ENCODE measurements at regions not wholly inside any gene's neighbourhood (a gene's known extent, or its start where the extent isn't known, plus 50 kb on each side); places are given as distances from the start of the nearest gene placed in this dataset.

DNA sequence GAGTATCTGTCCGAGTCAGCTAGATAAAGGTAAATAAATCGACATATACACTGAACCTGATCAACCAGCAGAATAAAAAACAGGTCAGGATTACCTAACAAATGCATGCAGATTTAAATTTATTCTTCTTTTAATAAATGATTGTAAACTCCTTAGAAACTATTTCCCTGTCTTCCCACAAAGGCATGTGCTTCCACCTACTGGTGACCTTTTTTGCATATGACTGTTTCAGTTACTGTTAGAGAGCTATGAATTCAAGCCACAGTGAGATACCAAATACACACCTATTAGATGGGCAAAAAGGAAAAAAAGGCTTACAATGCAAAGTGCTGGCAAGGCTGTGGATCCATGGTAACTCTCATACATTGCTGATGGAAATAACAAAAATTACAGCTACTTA lies 957.4 kb upstream of the NCAM2 start:
- ChIA-PET CTCF (ENCODE audit: low intra/inter-chr PET ratio) (no interaction called here), POLR2A (no interaction called here)
- intact Hi-C loops (cut with micrococcal nuclease) (no loop called here), in situ Hi-C loops (cut with MboI) (no loop called here)
- no peak overlapping the region for H3K4me2 ChIP-seq (ENCODE audit: insufficient read depth, low read length)
- H3K9me1 ChIP-seq (ENCODE audit: control insufficient read depth, insufficient read depth, low read length) = no peaks in the 10 kb centered on the region
- H3K4me3 ChIP-seq = no peak overlapping the region
- ATAC-seq (no peak), FAIRE-seq (no peak), DNase-seq (ENCODE audit: extremely low read depth in 1 of 4, low spot score in 3 of 4) (peak in 1 of 4 experiments; percentile 15)
- peaks cover 0 to 7% of the 10 kb centered on the region in 2 experiments; a peak in 3 of 5 replicates for H3K4me1 ChIP-seq (replicated peaks in 1 of 2; ENCODE audit: control insufficient read depth in 2 of 2, insufficient read depth in 2 of 2, low read length in 2 of 2)
- no peaks in the 10 kb centered on the region for H3K9me3 ChIP-seq (replicated peaks; ENCODE audit: control insufficient read depth, insufficient read depth, low read depth, low read length)
- H3K36me3 ChIP-seq (ENCODE audit: control insufficient read depth, insufficient read depth, low read length) = no peaks in the 10 kb centered on the region
- H3K9ac ChIP-seq (ENCODE audit: insufficient read depth in 1 of 2, low read depth in 2 of 2, low read length in 2 of 2) = no peak overlapping the region
- H4K20me1 ChIP-seq (replicated peaks; ENCODE audit: control insufficient read depth, insufficient read depth, low read length) = no peaks in the 10 kb centered on the region
- no TSS peak for BruUV-seq (replicated peaks)
- H3K79me2 ChIP-seq (ENCODE audit: control insufficient read depth, insufficient read depth, low read length) = no peaks in the 10 kb centered on the region
- H2AFZ ChIP-seq (ENCODE audit: low read depth, low read length) = no peak overlapping the region
- no peaks in the 10 kb centered on the region for H3K27me3 ChIP-seq (ENCODE audit: control insufficient read depth in 2 of 2, insufficient read depth in 2 of 2, low read length in 2 of 2)
- WGBS (ENCODE audit: insufficient coverage, low coverage, missing lambda C conversion rate) = 12% methylated on average over 2 of the region's 2 CpGs
- TF ChIP-seq TRIM24 (IDR thresholded peaks at IDR 0.05) (no peak), PML (IDR thresholded peaks at IDR 0.05; ENCODE audit: low read length) (no peak), BRF1 (IDR thresholded peaks at IDR 0.05; ENCODE audit: borderline replicate concordance, extremely low read depth, insufficient read length) (no peak), MCM2 (IDR thresholded peaks at IDR 0.05; ENCODE audit: low read depth) (no peak), BRD9 (IDR thresholded peaks at IDR 0.05; ENCODE audit: low read depth, partially characterized antibody) (no peak), KAT8 (IDR thresholded peaks at IDR 0.05; ENCODE audit: low read depth) (no peak), RAD21 (CRISPR knock-in tag; conservative IDR thresholded peaks at IDR 0.05 in 1 of 2, IDR thresholded peaks at IDR 0.05 in 1 of 2) (peak in 1 of 2 experiments; percentile 47; a peak in 2 of 4 replicates), SIX5 (IDR thresholded peaks at IDR 0.05; ENCODE audit: borderline replicate concordance in 1 of 2, insufficient read depth in 1 of 2, low read depth in 1 of 2, low read length in 2 of 2) (no peak), RNF2 (IDR thresholded peaks at IDR 0.05) (no peak)
- TF ChIP-seq, protein P1, sequence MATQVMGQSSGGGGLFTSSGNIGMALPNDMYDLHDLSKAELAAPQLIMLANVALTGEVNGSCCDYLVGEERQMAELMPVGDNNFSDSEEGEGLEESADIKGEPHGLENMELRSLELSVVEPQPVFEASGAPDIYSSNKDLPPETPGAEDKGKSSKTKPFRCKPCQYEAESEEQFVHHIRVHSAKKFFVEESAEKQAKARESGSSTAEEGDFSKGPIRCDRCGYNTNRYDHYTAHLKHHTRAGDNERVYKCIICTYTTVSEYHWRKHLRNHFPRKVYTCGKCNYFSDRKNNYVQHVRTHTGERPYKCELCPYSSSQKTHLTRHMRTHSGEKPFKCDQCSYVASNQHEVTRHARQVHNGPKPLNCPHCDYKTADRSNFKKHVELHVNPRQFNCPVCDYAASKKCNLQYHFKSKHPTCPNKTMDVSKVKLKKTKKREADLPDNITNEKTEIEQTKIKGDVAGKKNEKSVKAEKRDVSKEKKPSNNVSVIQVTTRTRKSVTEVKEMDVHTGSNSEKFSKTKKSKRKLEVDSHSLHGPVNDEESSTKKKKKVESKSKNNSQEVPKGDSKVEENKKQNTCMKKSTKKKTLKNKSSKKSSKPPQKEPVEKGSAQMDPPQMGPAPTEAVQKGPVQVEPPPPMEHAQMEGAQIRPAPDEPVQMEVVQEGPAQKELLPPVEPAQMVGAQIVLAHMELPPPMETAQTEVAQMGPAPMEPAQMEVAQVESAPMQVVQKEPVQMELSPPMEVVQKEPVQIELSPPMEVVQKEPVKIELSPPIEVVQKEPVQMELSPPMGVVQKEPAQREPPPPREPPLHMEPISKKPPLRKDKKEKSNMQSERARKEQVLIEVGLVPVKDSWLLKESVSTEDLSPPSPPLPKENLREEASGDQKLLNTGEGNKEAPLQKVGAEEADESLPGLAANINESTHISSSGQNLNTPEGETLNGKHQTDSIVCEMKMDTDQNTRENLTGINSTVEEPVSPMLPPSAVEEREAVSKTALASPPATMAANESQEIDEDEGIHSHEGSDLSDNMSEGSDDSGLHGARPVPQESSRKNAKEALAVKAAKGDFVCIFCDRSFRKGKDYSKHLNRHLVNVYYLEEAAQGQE (IDR thresholded peaks at IDR 0.05; ENCODE audit: borderline replicate concordance) = 0 out of 2 replicates have a peak, but pooled peaks have one; percentile 3
- TF ChIP-seq, protein P1 (CRISPR knock-in tag; IDR thresholded peaks at IDR 0.05; ENCODE audit: low read depth) = no peak
- H3K27ac ChIP-seq (ENCODE audit: extremely low read depth, low read depth, low read length) = no peak overlapping the region

All from K562 (cell line).